Eye (tissue), 1 donor: ENCODE measurements at regions not wholly inside any gene's neighbourhood (a gene's known extent, or its start where the extent isn't known, plus 50 kb on each side); places are given as distances from the start of the nearest gene placed in this dataset.

Experiments used
- DNase-seq: peaks from one replicate; pipeline ENCODE4 v3.0.0-alpha.2; 2015

GRCh38 chr10:10363217-10363616, 654.5 kb upstream of the CELF2 start:
- no peak for DNase-seq

GRCh38 chr10:10364902-10365301, 652.8 kb upstream of the CELF2 start:
- peak; percentile 78 for DNase-seq

- no peak for DNase-seq
Observed at GRCh38 chr10:10365676-10366075, 652.0 kb upstream of the CELF2 start.

- DNase-seq = no peak
Observed at GRCh38 chr10:10366836-10367235, 650.8 kb upstream of the CELF2 start.

GRCh38 chr10:10367264-10367663, 650.4 kb upstream of the CELF2 start:
- DNase-seq = no peak

- no peak for DNase-seq
Observed at GRCh38 chr10:10368951-10369576, 648.6 kb upstream of the CELF2 start.

GRCh38 chr10:10385831-10386230, 631.8 kb upstream of the CELF2 start:
- DNase-seq = no peak

- no peak for DNase-seq
Observed at GRCh38 chr10:10389182-10389581, 628.5 kb upstream of the CELF2 start.

GRCh38 chr10:10392511-10392910, 625.2 kb upstream of the CELF2 start:
- no peak for DNase-seq

- no peak for DNase-seq
Observed at GRCh38 chr10:10394933-10395658, 622.6 kb upstream of the CELF2 start.

- DNase-seq = no peak
Observed at GRCh38 chr10:10396601-10397000, 621.1 kb upstream of the CELF2 start.

GRCh38 chr10:10397906-10398305, 619.8 kb upstream of the CELF2 start:
- DNase-seq = no peak

GRCh38 chr10:10403762-10404161, 613.9 kb upstream of the CELF2 start:
- DNase-seq = no peak

GRCh38 chr10:10417671-10418070, 600.0 kb upstream of the CELF2 start:
- DNase-seq = no peak

- DNase-seq = no peak
Observed at GRCh38 chr10:10418387-10418786, 599.3 kb upstream of the CELF2 start.

GRCh38 chr10:10421071-10421470, 596.6 kb upstream of the CELF2 start:
- DNase-seq = no peak

GRCh38 chr10:10431422-10432066, 586.1 kb upstream of the CELF2 start:
- peak; percentile 19 for DNase-seq

- peak; percentile 66 for DNase-seq
Observed at GRCh38 chr10:10432296-10433035, 585.2 kb upstream of the CELF2 start.

GRCh38 chr10:10434312-10434711, 583.4 kb upstream of the CELF2 start:
- no peak for DNase-seq

- no peak for DNase-seq
Observed at GRCh38 chr10:10437886-10438285, 579.8 kb upstream of the CELF2 start.

- DNase-seq = no peak
Observed at GRCh38 chr10:10438335-10439100, 579.2 kb upstream of the CELF2 start.

- no peak for DNase-seq
Observed at GRCh38 chr10:10456856-10457255, 560.8 kb upstream of the CELF2 start.

GRCh38 chr10:10460451-10460850, 557.2 kb upstream of the CELF2 start:
- DNase-seq = no peak
